Suprapubic skin (tissue), 4 donors: ENCODE measurements at regions not wholly inside any gene's neighbourhood (a gene's known extent, or its start where the extent isn't known, plus 50 kb on each side); places are given as distances from the start of the nearest gene placed in this dataset.

Experiments used
- DNase-seq, 2 donors: peaks; one replicate each; pipeline ENCODE4 v3.0.0-alpha.2; 2019; ENCODE audit warnings: low spot score in 2 of 2
- H3K27ac ChIP-seq: fragments of 200-600 bp; sonication (generic); one replicate; pipeline ENCODE4 v1.5.1; 2019
- H3K27me3 ChIP-seq: fragments of 200-600 bp; sonication (generic); one replicate; pipeline ENCODE4 v1.5.1; 2019
- H3K36me3 ChIP-seq: fragments of 200-600 bp; sonication (generic); one replicate; pipeline ENCODE4 v1.5.1; 2019
- H3K4me1 ChIP-seq: fragments of 200-600 bp; sonication (generic); one replicate; pipeline ENCODE4 v1.5.1; 2019
- H3K4me3 ChIP-seq: fragments of 200-600 bp; sonication (generic); one replicate; pipeline ENCODE4 v1.5.1; 2019; ENCODE audit warnings: mild to moderate bottlenecking
- H3K9me3 ChIP-seq: fragments of 200-600 bp; sonication (generic); one replicate; pipeline ENCODE4 v1.5.1; 2019
- CTCF ChIP-seq, 2 donors: fragments of 200-600 bp in 1 of 2; fragments of 450-650 bp in 1 of 2; sonication (generic) in 1 of 2; IDR thresholded peaks; one replicate each; pipeline ENCODE4 v1.5.1; 2016 to 2019; ENCODE audit warnings: antibody characterized with exemption in 2 of 2, mild to moderate bottlenecking in 1 of 2, moderate library complexity in 1 of 2
- EP300 ChIP-seq: sonication (generic); formaldehyde crosslinking; IDR thresholded peaks from one replicate; pipeline ENCODE4 v1.6.1; 2017; ENCODE audit warnings: antibody characterized with exemption
- POLR2A ChIP-seq, 2 donors: fragments of 450-650 bp; IDR thresholded peaks; one replicate each; pipeline ENCODE4 v1.6.1; 2017; ENCODE audit warnings: antibody characterized with exemption in 2 of 2, mild to moderate bottlenecking in 2 of 2, moderate library complexity in 2 of 2
- POLR2AphosphoS5 ChIP-seq, 3 donors: sonication (generic); formaldehyde crosslinking; IDR thresholded peaks; one replicate each; pipeline ENCODE4 v1.6.1; 2017; ENCODE audit warnings: antibody characterized with exemption in 3 of 3
- WGBS: methylation state at CpG from one replicate; pipeline ENCODE4 v1.1.5; 2018; 5-methylcytosine and 5-hydroxymethylcytosine counted together

GRCh38 chr20:62527781-62528180 lies 52.0 kb upstream of the GATA5 start:
- no peaks in the 10 kb centered on the region for H3K4me1 ChIP-seq
- TF ChIP-seq POLR2AphosphoS5 (IDR thresholded peaks at IDR 0.05) (no peak), POLR2A (IDR thresholded peaks at IDR 0.05) (no peak), CTCF (IDR thresholded peaks at IDR 0.05) (no peak), EP300 (no peak)
- H3K4me3 ChIP-seq = no peak overlapping the region
- WGBS = 97% methylated on average over 20 of the region's 20 CpGs
- no peaks in the 10 kb centered on the region for H3K36me3 ChIP-seq
- no peaks in the 10 kb centered on the region for H3K9me3 ChIP-seq
- H3K27ac ChIP-seq = no peak overlapping the region
- DNase-seq = no peak
- peaks cover 84% of the 10 kb centered on the region for H3K27me3 ChIP-seq

- H3K36me3 ChIP-seq = no peaks in the 10 kb centered on the region
- TF ChIP-seq EP300 = no peak
- TF ChIP-seq POLR2A (IDR thresholded peaks at IDR 0.05) = no peak
- TF ChIP-seq CTCF (IDR thresholded peaks at IDR 0.05) = no peak
- H3K4me1 ChIP-seq = no peaks in the 10 kb centered on the region
- H3K27ac ChIP-seq = no peak overlapping the region
- no peak overlapping the region for H3K4me3 ChIP-seq
- no peaks in the 10 kb centered on the region for H3K9me3 ChIP-seq
- no peak for DNase-seq
- 66% methylated on average over 15 of the region's 25 CpGs for WGBS
- peaks cover 86% of the 10 kb centered on the region for H3K27me3 ChIP-seq
These were observed 53.4 kb upstream of the GATA5 start for GRCh38 chr20:62528983-62529891.

- no peak overlapping the region for H3K27ac ChIP-seq
- H3K4me1 ChIP-seq = no peaks in the 10 kb centered on the region
- H3K9me3 ChIP-seq = no peaks in the 10 kb centered on the region
- H3K36me3 ChIP-seq = no peaks in the 10 kb centered on the region
- peaks cover 81% of the 10 kb centered on the region for H3K27me3 ChIP-seq
- TF ChIP-seq EP300 (no peak), POLR2A (IDR thresholded peaks at IDR 0.05) (no peak), CTCF (IDR thresholded peaks at IDR 0.05) (no peak), POLR2AphosphoS5 (IDR thresholded peaks at IDR 0.05) (no peak)
- 67% methylated on average over 19 of the region's 25 CpGs for WGBS
- no peak for DNase-seq
- no peak overlapping the region for H3K4me3 ChIP-seq
These were observed 54.3 kb upstream of the GATA5 start for GRCh38 chr20:62529896-62530642.

GRCh38 chr20:62530643-62531032 lies 54.8 kb upstream of the GATA5 start:
- H3K36me3 ChIP-seq = no peaks in the 10 kb centered on the region
- no peaks in the 10 kb centered on the region for H3K4me1 ChIP-seq
- H3K4me3 ChIP-seq = no peak overlapping the region
- no peak overlapping the region for H3K27ac ChIP-seq
- WGBS = 81% methylated on average over 13 of the region's 16 CpGs
- TF ChIP-seq CTCF (IDR thresholded peaks at IDR 0.05) (no peak), POLR2A (IDR thresholded peaks at IDR 0.05) (no peak), POLR2AphosphoS5 (IDR thresholded peaks at IDR 0.05) (no peak), EP300 (no peak)
- H3K9me3 ChIP-seq = no peaks in the 10 kb centered on the region
- no peak for DNase-seq
- peaks cover 79% of the 10 kb centered on the region for H3K27me3 ChIP-seq
